IMR-90 (cell line): ENCODE measurements at regions not wholly inside any gene's neighbourhood (a gene's known extent, or its start where the extent isn't known, plus 50 kb on each side); places are given as distances from the start of the nearest gene placed in this dataset.

Experiments used
- ATAC-seq: fragments of 200-7000 bp; cut with Tn5 transposase; 2 replicates; pipeline ENCODE4 v1.9.1; 2020; ENCODE audit warnings: low read depth, mild to moderate bottlenecking, moderate library complexity
- BruUV-seq: library from RNA; stranded (reverse); fragments of 400-500 nt; replicated peaks from 2 replicates; lab custom pipeline; 2021; lab: Mats Ljungman, UMichigan
- CTCF ChIA-PET: fragments of 300-600 bp; formaldehyde crosslinking; extraction: SDS; loops from one replicate; lab custom pipeline; 2021; ENCODE audit warnings: antibody characterized with exemption; lab: Yijun Ruan, JAX
- POLR2A ChIA-PET: fragments of 300-600 bp; sonication (Branson Sonifier 250); formaldehyde crosslinking; loops from one replicate; lab custom pipeline; 2022; ENCODE audit warnings: antibody characterized with exemption; ENCODE audit not compliant: unreplicated experiment; lab: Charles Lee
- DNase-seq: peaks from one replicate; pipeline ENCODE4 v3.0.0; 2013
- H2AFZ ChIP-seq: replicated peaks from 2 replicates; pipeline ENCODE3; 2013; ENCODE audit warnings: low read length, mild to moderate bottlenecking; ENCODE audit not compliant: poor library complexity
- H2AK5ac ChIP-seq: 2 replicates; pipeline ENCODE4 v1.6.1; 2013; ENCODE audit warnings: low read depth, low read length, inconsistent platforms
- H2AK9ac ChIP-seq: replicated peaks from 2 replicates; pipeline ENCODE3; 2013; ENCODE audit warnings: mild to moderate bottlenecking, low read depth, low read length, moderate library complexity; ENCODE audit not compliant: poor library complexity
- H2BK120ac ChIP-seq: 2 replicates; pipeline ENCODE4 v1.6.1; 2013; ENCODE audit warnings: low read depth, low read length, inconsistent platforms
- H2BK15ac ChIP-seq: 3 replicates; pipeline ENCODE4 v1.6.1; 2013; ENCODE audit warnings: low read depth, low read length, inconsistent platforms
- H2BK20ac ChIP-seq: 2 replicates; pipeline ENCODE4 v1.6.1; 2013; ENCODE audit warnings: low read depth, mild to moderate bottlenecking, inconsistent platforms, low read length, moderate library complexity
- H2BK5ac ChIP-seq: 2 replicates; pipeline ENCODE4 v1.6.1; 2013; ENCODE audit warnings: mild to moderate bottlenecking, low read depth, low read length, inconsistent platforms; ENCODE audit not compliant: poor library complexity, severe bottlenecking
- H3K14ac ChIP-seq: replicated peaks from 2 replicates; pipeline ENCODE4 v1.6.1; 2013; ENCODE audit warnings: low read depth, low read length, inconsistent platforms
- H3K18ac ChIP-seq: 2 replicates; pipeline ENCODE4 v1.6.1; 2013; ENCODE audit warnings: low read depth, low read length, control low read depth
- H3K23ac ChIP-seq: 2 replicates; pipeline ENCODE4 v1.6.1; 2013; ENCODE audit warnings: low read depth, low read length, inconsistent platforms
- H3K27ac ChIP-seq: 2 replicates; pipeline ENCODE4 v1.5.1; 2013; ENCODE audit warnings: mild to moderate bottlenecking, control low read depth, low read length; ENCODE audit not compliant: insufficient read depth
- H3K27me3 ChIP-seq: 2 replicates; pipeline ENCODE4 v1.6.1; 2013; ENCODE audit warnings: low read length; ENCODE audit not compliant: control insufficient read depth, insufficient read depth
- H3K36me3 ChIP-seq: 2 replicates; pipeline ENCODE4 v1.6.1; 2013; ENCODE audit warnings: low read length, mixed read lengths; ENCODE audit not compliant: control insufficient read depth, insufficient read depth
- H3K4ac ChIP-seq: 2 replicates; pipeline ENCODE4 v1.6.1; 2013; ENCODE audit warnings: low read depth, low read length, inconsistent platforms
- H3K4me1 ChIP-seq: 2 replicates; pipeline ENCODE4 v1.6.1; 2013; ENCODE audit warnings: low read length, mixed read lengths; ENCODE audit not compliant: control insufficient read depth, insufficient read depth
- H3K4me2 ChIP-seq: 2 replicates; pipeline ENCODE4 v1.6.1; 2013; ENCODE audit warnings: low read depth, mild to moderate bottlenecking, control low read depth, low read length, moderate library complexity
- H3K4me3 ChIP-seq: 2 replicates; pipeline ENCODE4 v1.5.1; 2013; ENCODE audit warnings: low read depth, mild to moderate bottlenecking, control low read depth, low read length, moderate library complexity; ENCODE audit not compliant: insufficient read depth
- H3K56ac ChIP-seq: 2 replicates; pipeline ENCODE4 v1.6.1; 2013; ENCODE audit warnings: low read length, inconsistent platforms; ENCODE audit not compliant: insufficient read depth; ENCODE audit errors: extremely low read depth
- H3K79me1 ChIP-seq, 2 experiments: 2 replicates each; pipeline ENCODE4 v1.6.1; 2013; ENCODE audit warnings: low read length in 2 of 2, inconsistent platforms in 1 of 2, low read depth in 1 of 2
- H3K9ac ChIP-seq: 2 replicates; pipeline ENCODE4 v1.6.1; 2013; ENCODE audit warnings: low read depth, low read length, control low read depth
- H3K9me1 ChIP-seq: 2 replicates; pipeline ENCODE4 v1.6.1; 2013; ENCODE audit warnings: low read length, inconsistent platforms; ENCODE audit not compliant: insufficient read depth
- H3K9me3 ChIP-seq: 2 replicates; pipeline ENCODE4 v1.6.1; 2013; ENCODE audit warnings: low read length; ENCODE audit not compliant: control insufficient read depth, insufficient read depth
- H4K20me1 ChIP-seq: 2 replicates; pipeline ENCODE4 v1.6.1; 2013; ENCODE audit warnings: low read length, inconsistent platforms; ENCODE audit not compliant: insufficient read depth
- H4K5ac ChIP-seq: 2 replicates; pipeline ENCODE4 v1.6.1; 2013; ENCODE audit warnings: mild to moderate bottlenecking, low read depth, low read length, control low read depth
- H4K8ac ChIP-seq, 2 experiments: 2 replicates each; pipeline ENCODE4 v1.6.1; 2013; ENCODE audit warnings: low read depth in 2 of 2, low read length in 2 of 2, control low read depth in 1 of 2, inconsistent platforms in 1 of 2
- H4K91ac ChIP-seq: 2 replicates; pipeline ENCODE4 v1.6.1; 2013; ENCODE audit warnings: low read depth, low read length, inconsistent platforms; ENCODE audit not compliant: insufficient read depth
- CHD1 ChIP-seq: IDR thresholded peaks from 2 replicates; pipeline ENCODE4 v1.6.1; 2012; ENCODE audit warnings: low read depth, low read length, improper control_type of control experiment
- CTCF ChIP-seq: conservative IDR thresholded peaks from 2 replicates; pipeline ENCODE4 v1.5.1; 2012; ENCODE audit warnings: mild to moderate bottlenecking, low read depth, low read length, improper control_type of control experiment
- FOS ChIP-seq: fragments of 150-350 bp; IDR thresholded peaks from 2 replicates; pipeline ENCODE4 v1.6.1; 2016; ENCODE audit warnings: low read depth, low read length
- MAZ ChIP-seq: IDR thresholded peaks from 2 replicates; pipeline ENCODE4 v1.6.1; 2012; ENCODE audit warnings: low read depth, mild to moderate bottlenecking, low read length, improper control_type of control experiment, moderate library complexity, borderline replicate concordance
- MXI1 ChIP-seq: IDR thresholded peaks from 2 replicates; pipeline ENCODE4 v1.6.1; 2012; ENCODE audit warnings: low read depth, mild to moderate bottlenecking, low read length, moderate library complexity, borderline replicate concordance
- POLR2A ChIP-seq: IDR thresholded peaks from 2 replicates; pipeline ENCODE4 v1.6.1; 2012; ENCODE audit warnings: mild to moderate bottlenecking, low read depth, low read length
- RAD21 ChIP-seq: IDR thresholded peaks from 2 replicates; pipeline ENCODE4 v1.6.1; 2012; ENCODE audit warnings: low read length, improper control_type of control experiment
- RCOR1 ChIP-seq: IDR thresholded peaks from 2 replicates; pipeline ENCODE4 v1.6.1; 2012; ENCODE audit warnings: mild to moderate bottlenecking, low read length, improper control_type of control experiment; ENCODE audit not compliant: insufficient replicate concordance
- SMC3 ChIP-seq: fragments of 150-350 bp; IDR thresholded peaks from 2 replicates; pipeline ENCODE4 v1.6.1; 2016; ENCODE audit warnings: low read depth, mild to moderate bottlenecking, antibody characterized with exemption, low read length, moderate library complexity
- USF2 ChIP-seq: fragments of 150-350 bp; IDR thresholded peaks from 2 replicates; pipeline ENCODE4 v1.6.1; 2017; ENCODE audit warnings: mild to moderate bottlenecking, antibody characterized with exemption, low read length, low read depth
- dilution Hi-C: fragments of 300-500 bp; cut with HindIII; formaldehyde crosslinking; loops from one replicate; pipeline ENCODE4 v1.14.3; 2018; ENCODE audit warnings: low sequenced_read_pairs; ENCODE audit not compliant: unreplicated experiment
- in situ Hi-C: fragments of 300-500 bp; cut with MboI; formaldehyde crosslinking; loops from 3 replicates; pipeline ENCODE4 v1.14.3; 2019; ENCODE audit warnings: low sequenced_read_pairs, inconsistent platforms, mixed read lengths
- intact Hi-C: fragments of 100-400 bp; cut with micrococcal nuclease; formaldehyde crosslinking; loops from 2 replicates; pipeline ENCODE4 v1.10.0; 2022

DNA sequence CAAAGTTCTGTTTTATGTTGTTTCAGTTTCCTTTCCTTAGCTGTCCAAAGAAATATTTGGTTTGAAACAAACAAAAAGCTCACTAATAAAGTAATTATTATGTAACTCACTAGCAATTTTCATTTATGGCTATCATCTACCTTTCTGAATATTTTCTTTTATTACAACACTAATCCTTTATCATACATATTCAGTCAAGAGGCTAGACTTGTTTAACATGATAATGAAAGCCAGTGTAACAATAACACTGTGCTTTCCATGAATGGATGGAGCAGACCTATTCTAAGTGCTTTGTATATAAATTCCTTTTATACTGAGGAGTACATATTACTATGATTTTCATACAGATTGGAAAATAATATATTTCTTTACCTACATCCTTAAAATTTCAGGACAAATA, 972.8 kb upstream of the ADGRL4 start:
- no peak overlapping the region for H4K91ac ChIP-seq
- H3K18ac ChIP-seq: no peak overlapping the region
- H3K56ac ChIP-seq: no peak overlapping the region
- H2BK5ac ChIP-seq: no peak overlapping the region
- intact Hi-C loops (no loop called here), in situ Hi-C loops (no loop called here), dilution Hi-C loops (no loop called here)
- POLR2A ChIA-PET: no interaction called here
- 0 out of 2 replicates have a peak, but pooled peaks cover 2% of the 10 kb centered on the region for H3K4me1 ChIP-seq
- H2BK120ac ChIP-seq: no peak overlapping the region
- no peak overlapping the region for H4K8ac ChIP-seq
- H3K36me3 ChIP-seq: no peaks in the 10 kb centered on the region
- no peaks in the 10 kb centered on the region for H3K9me3 ChIP-seq
- H4K20me1 ChIP-seq: no peaks in the 10 kb centered on the region
- H3K14ac ChIP-seq: no peak overlapping the region
- DNase-seq (no peak), ATAC-seq (no peak)
- H2AK9ac ChIP-seq: no peak overlapping the region
- H3K4me3 ChIP-seq: no peak overlapping the region
- no peak for TF ChIP-seq POLR2A
- no peak for TF ChIP-seq RCOR1
- no peak for TF ChIP-seq SMC3
- TF ChIP-seq MAZ: no peak
- no peak for TF ChIP-seq USF2
- TF ChIP-seq CTCF: no peak
- no peak for TF ChIP-seq FOS
- TF ChIP-seq CHD1: no peak
- TF ChIP-seq RAD21: no peak
- no peak for TF ChIP-seq MXI1
- CTCF ChIA-PET: no interaction called here
- no peak overlapping the region for H3K9ac ChIP-seq
- no peak overlapping the region for H2AK5ac ChIP-seq
- H3K4ac ChIP-seq: no peak overlapping the region
- H3K9me1 ChIP-seq: peaks cover 3% of the 10 kb centered on the region; the same call in 1 of the 2 replicates
- H3K4me2 ChIP-seq: no peak overlapping the region
- H2BK15ac ChIP-seq: no peak overlapping the region
- H4K5ac ChIP-seq: no peak overlapping the region
- H3K23ac ChIP-seq: no peak overlapping the region
- H3K79me1 ChIP-seq: no peaks in the 10 kb centered on the region
- no peaks in the 10 kb centered on the region for H3K27me3 ChIP-seq
- no peak overlapping the region for H2BK20ac ChIP-seq
- no peak overlapping the region for H2AFZ ChIP-seq
- BruUV-seq: no TSS peak
- H3K27ac ChIP-seq: no peak overlapping the region
